Osteocyte (in vitro differentiated cells): ENCODE measurements at regions not wholly inside any gene's neighbourhood (a gene's known extent, or its start where the extent isn't known, plus 50 kb on each side); places are given as distances from the start of the nearest gene placed in this dataset.

Source experiments
- DNase-seq: peaks from one replicate; pipeline ENCODE4 v3.0.0; 2021; ENCODE audit warnings: mixed read lengths; ENCODE audit not compliant: unreplicated experiment; ENCODE audit errors: extremely low spot score
- H3K27ac Mint-ChIP-seq: one replicate; pipeline ENCODE4 v1.8.0; 2021; ENCODE audit warnings: mild to moderate bottlenecking, mixed read lengths; ENCODE audit not compliant: unreplicated experiment
- H3K27me3 Mint-ChIP-seq: one replicate; pipeline ENCODE4 v1.8.0; 2021; ENCODE audit warnings: mixed read lengths; ENCODE audit not compliant: unreplicated experiment
- H3K36me3 Mint-ChIP-seq: one replicate; pipeline ENCODE4 v1.8.0; 2021; ENCODE audit warnings: mixed read lengths; ENCODE audit not compliant: unreplicated experiment
- H3K4me1 Mint-ChIP-seq: one replicate; pipeline ENCODE4 v1.8.0; 2021; ENCODE audit warnings: mixed read lengths; ENCODE audit not compliant: unreplicated experiment
- H3K4me3 Mint-ChIP-seq: one replicate; pipeline ENCODE4 v1.8.0; 2021; ENCODE audit warnings: mild to moderate bottlenecking, moderate library complexity, mixed read lengths; ENCODE audit not compliant: unreplicated experiment
- H3K9me3 Mint-ChIP-seq: one replicate; pipeline ENCODE4 v1.8.0; 2021; ENCODE audit warnings: mixed read lengths; ENCODE audit not compliant: unreplicated experiment
- TF ChIP-seq, protein P1 (sequence below): fragments of 200-600 bp; sonication (generic); IDR thresholded peaks from 2 replicates; pipeline ENCODE4 v1.5.0; 2021; ENCODE audit warnings: antibody characterized with exemption, mild to moderate bottlenecking, moderate library complexity

DNA sequence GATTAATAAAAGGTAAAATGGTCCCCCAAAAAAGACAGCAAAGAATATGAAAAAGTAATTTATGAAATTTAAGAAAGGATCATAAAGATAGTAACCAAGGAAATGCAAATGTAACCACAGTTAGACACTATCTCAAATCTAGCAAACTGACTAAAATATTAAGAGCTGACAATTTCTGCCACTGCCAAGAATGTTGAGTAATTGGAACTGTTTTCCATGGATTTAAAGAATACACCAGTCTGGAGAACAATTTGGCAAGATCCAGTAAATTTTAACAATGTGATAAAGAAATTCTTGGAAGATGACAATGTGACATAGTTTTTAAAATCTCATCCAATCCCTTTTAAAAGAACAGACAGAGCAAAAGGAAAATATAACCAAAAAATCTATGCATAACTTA is 798.0 kb upstream of the MGAT4C start:
- Mint-ChIP-seq H3K36me3 (no peaks in the 10 kb centered on the region), H3K27ac (no peak overlapping the region), H3K9me3 (no peaks in the 10 kb centered on the region), H3K27me3 (peaks cover 9% of the 10 kb centered on the region), H3K4me3 (no peak overlapping the region), H3K4me1 (no peaks in the 10 kb centered on the region)
- TF ChIP-seq, protein P1, sequence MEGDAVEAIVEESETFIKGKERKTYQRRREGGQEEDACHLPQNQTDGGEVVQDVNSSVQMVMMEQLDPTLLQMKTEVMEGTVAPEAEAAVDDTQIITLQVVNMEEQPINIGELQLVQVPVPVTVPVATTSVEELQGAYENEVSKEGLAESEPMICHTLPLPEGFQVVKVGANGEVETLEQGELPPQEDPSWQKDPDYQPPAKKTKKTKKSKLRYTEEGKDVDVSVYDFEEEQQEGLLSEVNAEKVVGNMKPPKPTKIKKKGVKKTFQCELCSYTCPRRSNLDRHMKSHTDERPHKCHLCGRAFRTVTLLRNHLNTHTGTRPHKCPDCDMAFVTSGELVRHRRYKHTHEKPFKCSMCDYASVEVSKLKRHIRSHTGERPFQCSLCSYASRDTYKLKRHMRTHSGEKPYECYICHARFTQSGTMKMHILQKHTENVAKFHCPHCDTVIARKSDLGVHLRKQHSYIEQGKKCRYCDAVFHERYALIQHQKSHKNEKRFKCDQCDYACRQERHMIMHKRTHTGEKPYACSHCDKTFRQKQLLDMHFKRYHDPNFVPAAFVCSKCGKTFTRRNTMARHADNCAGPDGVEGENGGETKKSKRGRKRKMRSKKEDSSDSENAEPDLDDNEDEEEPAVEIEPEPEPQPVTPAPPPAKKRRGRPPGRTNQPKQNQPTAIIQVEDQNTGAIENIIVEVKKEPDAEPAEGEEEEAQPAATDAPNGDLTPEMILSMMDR, result no peak
- no peak for DNase-seq

DNA sequence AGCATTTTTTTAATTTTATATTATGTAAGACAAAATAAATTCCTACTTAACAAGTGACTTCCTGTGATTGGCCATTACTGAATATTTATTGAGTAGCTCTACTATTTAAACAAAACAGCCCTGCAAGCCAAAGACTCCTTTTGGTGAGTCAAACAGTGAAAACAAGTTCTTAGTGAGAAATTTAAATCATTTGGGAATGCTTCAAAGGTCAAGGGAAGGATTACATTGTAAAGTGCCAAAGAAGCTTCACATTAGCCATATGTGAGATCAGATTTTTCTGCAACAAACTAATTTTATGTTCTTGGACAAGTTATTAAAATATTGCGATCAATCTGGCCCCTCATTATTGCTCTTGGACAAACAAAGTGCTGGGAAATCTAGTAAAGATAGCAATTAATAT is 795.4 kb upstream of the MGAT4C start:
- TF ChIP-seq, protein P1, result no peak
- Mint-ChIP-seq H3K9me3 (no peaks in the 10 kb centered on the region), H3K4me3 (no peak overlapping the region), H3K27me3 (peaks cover 10% of the 10 kb centered on the region), H3K27ac (no peak overlapping the region), H3K4me1 (no peaks in the 10 kb centered on the region), H3K36me3 (no peaks in the 10 kb centered on the region)
- DNase-seq, result no peak

DNA sequence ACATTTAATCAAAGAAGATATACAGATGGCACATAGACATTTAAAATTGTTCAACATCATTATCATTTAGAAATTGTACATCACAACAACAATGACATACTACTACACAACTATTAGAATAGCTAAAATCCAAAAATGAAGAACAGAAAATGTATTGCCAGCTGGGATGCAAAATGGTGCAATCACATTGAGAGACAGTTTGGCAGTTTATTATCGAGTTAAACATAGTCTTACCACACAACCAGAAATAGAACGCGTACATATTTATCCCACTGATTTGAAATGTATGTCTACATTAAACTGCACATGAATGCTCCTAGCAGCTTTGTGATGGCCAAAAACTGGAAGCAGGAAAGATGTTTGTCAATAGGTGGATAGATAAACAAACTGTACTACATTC is 791.5 kb upstream of the MGAT4C start:
- Mint-ChIP-seq H3K4me1 (no peaks in the 10 kb centered on the region), H3K9me3 (no peaks in the 10 kb centered on the region), H3K27me3 (peaks cover 11% of the 10 kb centered on the region), H3K4me3 (no peak overlapping the region), H3K36me3 (no peaks in the 10 kb centered on the region), H3K27ac (no peak overlapping the region)
- no peak for DNase-seq
- TF ChIP-seq, protein P1, result no peak

DNA sequence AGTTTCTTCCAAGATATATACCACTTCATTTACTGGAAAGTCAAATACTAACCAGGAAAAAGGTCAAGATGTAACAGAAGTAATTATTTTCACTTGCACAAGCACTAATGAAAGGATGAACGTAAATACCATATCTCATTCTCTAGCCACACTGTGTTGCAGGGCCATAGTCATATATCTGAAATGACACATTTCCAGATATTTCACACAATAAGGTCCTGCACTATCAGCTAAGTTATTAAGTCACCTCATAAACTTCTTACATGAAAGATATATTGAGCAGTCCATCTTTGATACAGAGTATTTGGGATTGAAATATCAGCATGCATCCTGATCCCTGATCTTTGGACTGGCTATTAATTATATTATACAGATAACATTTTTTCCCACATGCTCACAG is 783.3 kb upstream of the MGAT4C start:
- no peak overlapping the region for H3K4me3 Mint-ChIP-seq
- H3K4me1 Mint-ChIP-seq, result no peaks in the 10 kb centered on the region
- H3K36me3 Mint-ChIP-seq, result no peaks in the 10 kb centered on the region
- no peak for DNase-seq
- peaks cover 20% of the 10 kb centered on the region for H3K27me3 Mint-ChIP-seq
- H3K27ac Mint-ChIP-seq, result no peak overlapping the region
- TF ChIP-seq, protein P1, result no peak
- H3K9me3 Mint-ChIP-seq, result no peaks in the 10 kb centered on the region

DNA sequence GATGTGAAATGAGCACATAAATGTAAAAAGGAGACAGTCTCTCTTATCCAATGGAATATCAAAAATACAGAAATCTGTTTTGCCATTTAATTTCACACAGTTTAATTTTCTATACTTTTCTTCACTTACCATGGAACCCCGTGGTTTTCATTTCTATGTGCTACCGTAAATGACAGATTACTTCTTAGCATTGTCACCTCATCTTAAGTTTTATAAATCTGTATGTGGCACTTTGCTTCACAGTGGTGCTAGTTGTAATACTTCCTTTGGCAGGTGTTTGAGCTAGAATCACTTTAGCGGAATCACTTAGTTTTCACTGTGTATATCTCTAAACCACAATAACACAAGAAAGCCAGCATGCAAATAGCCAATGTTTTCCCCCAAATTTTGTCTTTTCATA is 781.9 kb upstream of the MGAT4C start:
- Mint-ChIP-seq H3K27me3 (peaks cover 18% of the 10 kb centered on the region), H3K9me3 (no peaks in the 10 kb centered on the region), H3K4me3 (no peak overlapping the region), H3K4me1 (no peaks in the 10 kb centered on the region), H3K36me3 (no peaks in the 10 kb centered on the region), H3K27ac (no peak overlapping the region)
- TF ChIP-seq, protein P1, result no peak
- no peak for DNase-seq
